ENCODE measurements at regions not wholly inside any gene's neighbourhood (a gene's known extent, or its start where the extent isn't known, plus 50 kb on each side); places are given as distances from the start of the nearest gene placed in this dataset.

DNA sequence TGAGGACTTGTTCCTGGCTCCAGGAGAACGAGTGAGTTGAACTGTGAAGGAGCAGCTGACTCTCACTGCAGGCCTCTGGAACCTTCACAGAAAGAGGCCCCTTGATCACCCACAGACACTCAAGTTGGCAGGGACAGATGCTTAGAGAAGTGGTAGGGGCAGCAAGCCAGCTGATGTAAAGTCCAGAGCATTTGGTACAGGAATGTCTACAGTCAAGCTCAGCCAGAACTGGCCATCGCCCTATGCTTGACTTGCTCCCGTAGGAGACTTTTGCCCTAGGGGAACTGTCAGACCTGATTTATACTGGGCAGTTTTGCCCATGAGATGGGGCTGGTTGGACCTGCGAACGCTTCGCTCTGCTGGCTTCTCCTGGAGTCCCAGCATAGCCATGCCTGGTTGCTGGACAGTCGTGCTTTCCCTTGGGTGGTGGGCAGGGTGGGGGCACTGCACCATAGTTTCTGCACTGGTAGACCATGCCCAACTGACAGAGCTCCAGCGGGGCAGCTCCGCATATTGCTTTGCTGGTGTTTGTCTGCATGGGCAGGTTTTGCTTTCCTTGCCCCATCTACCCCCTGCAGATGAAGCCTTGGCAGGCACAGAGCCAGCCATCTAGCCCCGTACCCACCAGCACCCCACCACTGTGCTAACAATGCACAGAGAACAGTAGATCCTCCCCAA is 977.7 kb downstream of the JRKL start:
- TF ChIP-seq, protein P1, sequence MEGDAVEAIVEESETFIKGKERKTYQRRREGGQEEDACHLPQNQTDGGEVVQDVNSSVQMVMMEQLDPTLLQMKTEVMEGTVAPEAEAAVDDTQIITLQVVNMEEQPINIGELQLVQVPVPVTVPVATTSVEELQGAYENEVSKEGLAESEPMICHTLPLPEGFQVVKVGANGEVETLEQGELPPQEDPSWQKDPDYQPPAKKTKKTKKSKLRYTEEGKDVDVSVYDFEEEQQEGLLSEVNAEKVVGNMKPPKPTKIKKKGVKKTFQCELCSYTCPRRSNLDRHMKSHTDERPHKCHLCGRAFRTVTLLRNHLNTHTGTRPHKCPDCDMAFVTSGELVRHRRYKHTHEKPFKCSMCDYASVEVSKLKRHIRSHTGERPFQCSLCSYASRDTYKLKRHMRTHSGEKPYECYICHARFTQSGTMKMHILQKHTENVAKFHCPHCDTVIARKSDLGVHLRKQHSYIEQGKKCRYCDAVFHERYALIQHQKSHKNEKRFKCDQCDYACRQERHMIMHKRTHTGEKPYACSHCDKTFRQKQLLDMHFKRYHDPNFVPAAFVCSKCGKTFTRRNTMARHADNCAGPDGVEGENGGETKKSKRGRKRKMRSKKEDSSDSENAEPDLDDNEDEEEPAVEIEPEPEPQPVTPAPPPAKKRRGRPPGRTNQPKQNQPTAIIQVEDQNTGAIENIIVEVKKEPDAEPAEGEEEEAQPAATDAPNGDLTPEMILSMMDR (IDR thresholded peaks at IDR 0.05; ENCODE audit: control insufficient read depth, extremely low read depth, insufficient read depth) = no peak
- H3K4me3 ChIP-seq (ENCODE audit: low read depth, low read length) = no peak overlapping the region
- no peak for DNase-seq (ENCODE audit: low read depth)

DNA sequence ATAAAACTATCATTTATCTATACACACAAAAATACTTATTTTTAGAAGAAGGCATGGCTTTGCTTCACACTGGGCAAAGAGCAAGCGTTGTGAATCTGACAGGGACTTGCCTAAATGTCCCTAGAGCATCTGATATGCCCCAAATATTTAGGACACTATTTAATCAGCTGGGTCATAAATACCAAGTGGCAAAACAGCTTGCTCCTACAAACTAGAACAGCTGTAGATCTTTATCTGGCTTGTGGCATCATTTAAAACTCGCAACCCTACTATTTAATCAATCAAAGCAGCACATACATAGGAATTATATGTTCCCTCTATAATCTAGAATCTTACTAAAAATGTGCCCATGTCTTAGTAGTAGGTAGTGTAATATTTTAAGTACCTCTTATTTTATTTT is 999.5 kb downstream of the JRKL start:
- peak; percentile 31 for DNase-seq (ENCODE audit: low read depth)
- H3K4me3 ChIP-seq (ENCODE audit: low read depth, low read length) = no peak overlapping the region
- TF ChIP-seq, protein P1 (IDR thresholded peaks at IDR 0.05; ENCODE audit: control insufficient read depth, extremely low read depth, insufficient read depth) = no peak

DNA sequence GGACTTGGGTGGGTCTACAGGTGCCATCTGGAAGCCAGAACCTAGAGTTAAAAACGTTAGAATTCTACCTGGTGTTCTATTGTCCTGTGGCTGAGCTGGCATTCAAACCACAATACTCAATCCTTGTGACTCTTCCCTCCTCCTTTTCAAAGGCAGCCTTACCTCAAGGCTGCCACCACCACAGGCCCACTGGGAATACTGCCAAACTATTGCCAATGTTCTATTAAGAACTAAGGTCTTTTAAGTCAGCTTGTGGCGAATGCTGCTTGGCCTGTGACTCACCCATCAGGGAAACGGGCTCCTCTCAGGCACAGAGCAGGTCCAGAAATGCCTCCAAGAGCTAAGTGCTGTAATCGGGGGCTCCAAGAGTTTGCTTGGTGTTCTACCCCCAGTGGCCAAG is 1008.4 kb downstream of the JRKL start:
- TF ChIP-seq, protein P1 (IDR thresholded peaks at IDR 0.05; ENCODE audit: control insufficient read depth, extremely low read depth, insufficient read depth) = no peak
- no peak for DNase-seq (ENCODE audit: low read depth)
- H3K4me3 ChIP-seq (ENCODE audit: low read depth, low read length) = no peak overlapping the region

DNA sequence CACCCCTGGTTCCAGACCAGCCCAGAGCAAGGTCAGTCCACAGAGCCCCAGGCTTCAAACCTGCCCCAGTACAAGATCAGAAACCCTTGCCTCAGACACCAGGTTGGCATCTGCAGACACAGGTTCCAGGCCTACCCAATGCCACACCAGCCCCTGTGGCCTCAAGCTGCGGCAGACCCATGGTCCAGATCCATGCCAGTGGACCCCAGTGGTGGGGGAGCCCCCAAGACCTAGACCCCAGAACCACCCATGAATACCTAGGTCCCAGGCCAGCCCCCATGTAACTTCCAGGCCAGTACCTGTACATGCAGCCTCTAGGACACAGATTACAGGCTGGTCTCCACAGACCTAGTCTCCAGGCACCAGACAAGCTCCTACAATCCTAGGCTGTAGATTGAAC is 1019.3 kb downstream of the JRKL start:
- no peak overlapping the region for H3K4me3 ChIP-seq (ENCODE audit: low read depth, low read length)
- DNase-seq (ENCODE audit: low read depth) = no peak
- TF ChIP-seq, protein P1 (IDR thresholded peaks at IDR 0.05; ENCODE audit: control insufficient read depth, extremely low read depth, insufficient read depth) = no peak

DNA sequence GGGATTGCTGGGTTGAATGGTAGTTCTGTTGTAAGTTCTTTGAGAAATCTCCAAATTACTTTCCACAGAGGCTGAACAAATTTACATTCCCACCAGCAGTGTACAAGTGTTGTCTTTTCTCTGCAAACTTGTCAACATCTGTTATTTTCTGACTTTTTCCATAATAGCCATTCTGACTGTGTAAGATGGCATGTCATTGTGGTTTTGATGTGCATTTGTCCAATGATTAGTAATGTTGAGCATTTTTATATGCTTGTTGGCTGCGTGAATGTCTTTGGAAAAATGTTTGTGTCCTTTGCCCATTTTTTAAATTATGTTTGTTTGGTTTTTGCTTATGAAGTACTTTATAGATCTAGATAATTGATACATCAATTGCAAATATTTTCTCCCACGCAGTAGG is 1025.0 kb downstream of the JRKL start:
- TF ChIP-seq, protein P1 (IDR thresholded peaks at IDR 0.05; ENCODE audit: control insufficient read depth, extremely low read depth, insufficient read depth) = no peak
- DNase-seq (ENCODE audit: low read depth) = no peak
- H3K4me3 ChIP-seq (ENCODE audit: low read depth, low read length) = no peak overlapping the region

DNA sequence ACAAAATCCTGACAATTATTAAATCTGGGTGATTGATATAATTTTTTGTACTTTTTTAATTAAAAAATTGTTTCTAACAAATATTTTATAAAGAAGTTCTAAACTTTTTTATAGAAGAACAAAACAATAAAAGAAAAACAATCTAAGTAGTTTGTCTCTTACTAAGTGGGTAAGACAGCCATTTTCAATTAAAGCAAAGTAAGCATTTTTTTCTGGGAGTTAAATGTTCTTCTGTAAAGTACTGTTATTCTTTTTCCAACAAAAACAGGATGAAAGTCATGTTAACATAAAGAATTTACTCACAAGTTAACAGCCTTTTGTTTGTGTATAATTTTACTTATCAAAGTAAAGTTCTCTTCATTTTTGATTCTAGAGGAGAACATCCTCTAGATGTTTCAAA is 1029.9 kb downstream of the JRKL start:
- no peak for DNase-seq (ENCODE audit: low read depth)
- TF ChIP-seq, protein P1 (IDR thresholded peaks at IDR 0.05; ENCODE audit: control insufficient read depth, extremely low read depth, insufficient read depth) = no peak
- no peak overlapping the region for H3K4me3 ChIP-seq (ENCODE audit: low read depth, low read length)

DNA sequence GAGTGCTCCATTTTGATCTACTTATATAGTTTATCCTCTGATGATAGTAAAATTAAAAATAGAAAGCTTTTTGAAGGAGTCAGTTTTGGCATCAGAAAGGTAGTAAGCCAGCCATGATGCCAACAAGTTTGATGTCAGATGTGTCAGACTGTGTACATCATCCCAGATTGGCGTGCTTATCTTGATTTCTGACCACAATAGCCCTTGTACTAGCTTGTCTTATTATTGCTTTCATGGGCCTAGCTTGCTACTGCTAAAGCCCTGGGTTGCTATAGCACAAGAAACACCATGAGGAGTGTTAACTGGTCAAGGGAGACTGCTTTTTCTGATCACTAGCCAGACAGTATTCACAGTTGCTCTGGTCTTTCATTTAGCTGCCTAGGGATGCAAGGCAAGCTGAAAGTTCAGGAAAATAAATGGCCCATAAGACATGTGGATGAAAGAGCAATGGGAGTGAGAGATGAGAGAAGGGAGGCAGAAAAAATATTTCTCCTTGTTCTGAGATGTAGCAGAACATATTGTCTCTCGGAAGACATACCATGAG is 1038.5 kb downstream of the JRKL start:
- DNase-seq (ENCODE audit: low read depth) = no peak
- TF ChIP-seq, protein P1 (IDR thresholded peaks at IDR 0.05; ENCODE audit: control insufficient read depth, extremely low read depth, insufficient read depth) = no peak
- no peak overlapping the region for H3K4me3 ChIP-seq (ENCODE audit: low read depth, low read length)
